NCI-H1436 treated with DMSO at 0.1 percent for 48 hours (cell line): ENCODE measurements at regions not wholly inside any gene's neighbourhood (a gene's known extent, or its start where the extent isn't known, plus 50 kb on each side); places are given as distances from the start of the nearest gene placed in this dataset.

ENCODE experiments used
- DNase-seq: peaks from one replicate; lab custom pipeline; 2025; lab: John Stamatoyannopoulos, UW

- DNase-seq, result no peak
These were observed 333.1 kb upstream of the MAF start for GRCh38 chr16:79933603-79934002.

DNA sequence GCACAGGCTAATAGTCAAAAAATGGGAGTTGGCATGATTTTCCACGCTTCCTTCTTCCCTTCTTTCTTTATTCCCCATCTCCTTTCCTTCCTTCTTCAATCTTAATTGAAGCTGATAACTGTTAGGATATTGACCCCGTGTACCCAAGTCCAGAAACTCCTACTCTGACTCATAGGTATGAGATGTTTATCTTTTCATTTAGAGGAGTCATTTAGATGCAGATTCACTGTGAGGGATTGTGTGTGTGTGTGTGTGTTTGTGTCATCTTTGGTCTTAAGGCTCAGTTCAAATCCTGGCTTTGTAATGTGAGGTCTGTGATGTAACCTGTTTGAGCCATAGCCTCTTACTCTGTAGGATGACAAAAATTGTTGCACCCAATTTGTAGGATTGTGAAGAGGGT is 332.0 kb upstream of the MAF start:
- DNase-seq, result no peak

DNA sequence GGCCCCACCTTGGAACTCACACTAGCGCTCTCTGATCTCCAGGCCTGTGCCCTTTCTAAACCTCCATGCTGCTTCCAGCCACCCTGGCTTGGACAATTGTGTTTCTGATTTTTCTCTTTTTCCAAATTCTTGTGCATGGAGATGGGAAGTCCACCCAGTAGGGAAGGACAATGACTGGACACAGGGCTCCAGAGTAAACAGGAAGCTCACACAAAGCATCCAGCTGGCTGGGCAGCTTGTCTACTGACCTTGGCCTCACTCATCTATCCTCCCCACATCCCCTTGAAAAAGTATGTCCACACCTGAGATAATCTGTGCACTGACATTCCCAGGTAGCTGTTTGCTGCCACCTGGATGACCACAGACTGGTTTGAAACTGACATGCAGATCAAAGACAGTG is 331.2 kb upstream of the MAF start:
- no peak for DNase-seq

DNA sequence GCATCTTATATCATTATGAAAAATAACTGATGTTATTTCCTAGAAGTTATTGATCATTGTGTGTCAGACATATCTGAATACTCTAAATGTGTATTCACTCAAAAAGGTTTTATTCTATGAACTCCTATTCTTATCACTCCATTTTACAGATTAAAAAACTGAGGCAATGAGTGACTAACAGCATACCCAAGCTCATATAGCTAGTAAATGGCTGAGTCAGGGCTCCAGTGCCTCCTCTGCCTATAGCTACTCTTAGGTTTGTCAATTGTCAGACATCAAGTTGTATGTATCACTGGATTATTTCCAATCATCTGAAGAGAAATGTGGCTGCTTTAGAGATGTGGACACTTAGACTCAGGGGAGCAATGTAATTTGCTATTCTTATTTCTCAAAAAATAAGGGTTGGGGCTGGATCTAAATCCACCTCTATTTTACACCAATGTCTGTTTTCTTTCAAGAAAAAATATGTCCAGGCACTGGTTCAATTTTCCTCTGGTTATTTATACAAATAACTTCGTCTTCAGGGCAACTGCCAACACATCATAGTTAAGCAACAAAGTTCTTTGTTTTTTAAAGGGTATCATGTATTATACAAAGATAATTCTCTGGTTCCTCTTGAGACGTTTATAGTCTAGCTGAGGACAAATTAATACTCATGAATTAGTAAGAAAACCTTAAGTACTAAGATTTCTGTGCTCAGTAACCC is 328.9 kb upstream of the MAF start:
- DNase-seq, result no peak

- DNase-seq, result no peak
These were observed 327.8 kb upstream of the MAF start for GRCh38 chr16:79928142-79928873.

DNA sequence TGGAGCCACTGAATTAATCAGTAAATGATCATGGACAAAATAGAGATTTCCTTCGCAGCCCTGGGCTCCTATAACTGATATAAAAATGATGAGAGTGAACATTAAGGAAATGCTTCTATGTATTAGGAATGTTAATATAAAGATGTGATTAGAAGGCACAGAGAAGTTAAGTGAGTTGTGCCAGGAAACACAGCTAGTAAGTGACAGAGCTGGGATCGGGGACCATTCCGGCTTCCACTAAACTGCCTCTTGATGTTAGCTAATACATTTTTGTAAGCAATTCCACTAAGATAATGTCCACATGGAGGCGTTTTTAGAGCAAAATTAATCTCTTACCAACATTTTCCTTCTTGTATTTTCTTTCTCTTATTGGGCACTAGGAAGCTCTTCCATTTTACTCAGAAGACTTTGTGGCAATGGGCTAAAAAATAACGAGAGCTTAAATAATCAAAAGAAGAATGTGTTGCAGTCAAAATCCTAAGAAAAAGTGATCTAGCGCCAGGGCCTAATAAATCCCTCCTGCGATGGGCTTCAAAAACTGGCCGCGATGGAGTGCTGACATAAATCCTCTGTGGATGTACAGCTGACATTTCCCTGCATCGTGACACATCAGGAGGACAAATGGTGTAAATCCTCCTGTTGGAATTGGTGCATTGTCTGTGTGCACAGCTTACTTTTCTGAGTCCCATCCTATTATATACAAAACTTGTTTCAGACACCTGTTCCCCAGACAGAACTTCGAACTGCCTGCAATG is 326.1 kb upstream of the MAF start:
- no peak for DNase-seq

GRCh38 chr16:79923431-79923830 is 322.9 kb upstream of the MAF start:
- DNase-seq, result no peak

DNA sequence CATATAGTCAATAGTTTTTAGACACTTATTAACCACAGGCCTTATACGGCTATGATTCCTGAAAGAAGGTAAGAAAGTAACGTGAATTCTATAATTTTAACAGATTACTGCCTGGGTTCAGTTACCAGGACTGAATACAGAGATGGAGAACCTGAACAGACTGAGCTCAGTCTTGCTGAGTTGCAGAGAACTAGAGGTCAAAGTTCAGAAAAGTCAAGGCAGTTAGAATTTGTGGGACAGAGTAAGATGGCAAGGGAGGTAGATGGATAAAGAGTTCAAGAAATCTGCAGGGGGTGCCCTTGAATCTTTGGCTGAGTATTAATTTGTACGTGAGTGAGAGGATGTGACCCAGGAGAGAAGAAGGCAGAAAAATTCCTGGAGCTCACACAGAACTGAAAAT is 320.1 kb upstream of the MAF start:
- DNase-seq, result no peak

- DNase-seq, result no peak
These were observed 318.4 kb upstream of the MAF start for GRCh38 chr16:79918916-79919315.

- no peak for DNase-seq
These were observed 315.2 kb upstream of the MAF start for GRCh38 chr16:79915761-79916160.

GRCh38 chr16:79914961-79915720 is 314.6 kb upstream of the MAF start:
- no peak for DNase-seq

DNA sequence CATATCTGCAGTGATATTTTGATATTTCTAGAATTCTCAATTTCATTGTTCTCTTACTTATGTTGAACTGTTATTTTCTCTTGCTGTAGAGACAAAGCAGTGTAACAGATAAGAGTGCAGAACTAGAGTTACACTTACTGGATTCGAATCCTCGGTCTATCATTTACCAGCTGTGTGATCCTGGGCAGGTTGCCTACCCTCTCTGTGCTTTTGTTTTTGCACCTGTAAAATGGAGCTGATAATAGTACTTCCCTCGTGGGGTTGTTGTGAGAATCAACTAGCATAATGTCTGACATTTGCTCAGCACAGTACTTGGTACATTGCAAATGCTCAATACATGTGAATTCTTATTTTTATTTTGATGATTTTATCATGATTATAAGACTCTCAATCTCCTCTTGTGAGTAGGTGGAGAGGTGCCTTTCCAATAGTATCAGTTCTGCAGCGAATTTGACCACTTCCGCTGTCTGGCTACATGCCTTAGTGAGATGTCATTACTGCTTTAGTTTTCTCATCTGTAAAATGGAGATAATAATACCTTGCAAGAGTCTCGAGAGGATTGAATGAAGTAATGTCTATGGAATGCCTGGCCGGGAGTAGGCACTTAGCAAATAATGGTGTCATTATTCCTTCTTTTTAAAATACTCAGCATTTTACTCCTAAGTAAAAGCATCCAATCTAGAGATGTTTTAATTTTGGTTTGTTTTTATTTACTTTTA is 312.2 kb upstream of the MAF start:
- no peak for DNase-seq

GRCh38 chr16:79911660-79912059 is 311.1 kb upstream of the MAF start:
- no peak for DNase-seq

GRCh38 chr16:79909571-79909970 is 309.0 kb upstream of the MAF start:
- no peak for DNase-seq

DNA sequence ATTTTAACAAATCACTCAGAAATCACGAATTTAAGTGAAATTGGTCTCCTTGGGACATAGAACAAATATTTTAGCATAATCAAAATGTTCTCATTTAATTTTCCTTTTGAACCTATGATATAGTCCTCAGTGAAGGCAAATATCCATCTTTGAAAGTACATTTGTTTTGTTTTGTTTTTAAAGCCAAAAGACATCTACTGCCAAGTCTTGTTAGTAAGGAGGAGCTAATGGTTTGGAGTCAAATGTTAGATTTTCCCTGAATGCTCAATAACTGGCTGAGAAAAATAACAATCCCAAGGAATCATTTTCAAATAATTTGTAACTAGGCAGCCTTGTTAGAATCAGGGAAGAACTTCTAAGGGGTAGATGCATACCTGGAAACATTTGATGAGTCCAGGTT is 302.9 kb upstream of the MAF start:
- no peak for DNase-seq

DNA sequence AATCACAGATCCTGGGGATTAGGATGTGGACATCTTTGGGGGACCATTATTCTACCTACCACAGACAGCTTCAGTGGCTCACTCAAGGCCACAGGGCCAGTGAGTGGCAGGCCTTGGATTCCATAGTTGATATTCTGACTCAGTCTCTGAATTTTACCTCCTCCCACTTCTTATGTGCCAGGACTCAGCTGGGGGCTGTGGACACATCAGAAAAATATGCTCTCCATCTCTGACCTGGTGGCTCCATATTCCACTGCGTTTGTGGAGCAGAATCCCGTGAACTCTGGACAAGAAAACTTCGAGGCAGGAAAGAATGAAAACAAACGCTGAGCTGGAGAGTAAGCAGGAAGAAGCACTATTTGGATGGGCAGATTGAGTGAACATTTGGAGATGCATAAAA is 301.8 kb upstream of the MAF start:
- no peak for DNase-seq

DNA sequence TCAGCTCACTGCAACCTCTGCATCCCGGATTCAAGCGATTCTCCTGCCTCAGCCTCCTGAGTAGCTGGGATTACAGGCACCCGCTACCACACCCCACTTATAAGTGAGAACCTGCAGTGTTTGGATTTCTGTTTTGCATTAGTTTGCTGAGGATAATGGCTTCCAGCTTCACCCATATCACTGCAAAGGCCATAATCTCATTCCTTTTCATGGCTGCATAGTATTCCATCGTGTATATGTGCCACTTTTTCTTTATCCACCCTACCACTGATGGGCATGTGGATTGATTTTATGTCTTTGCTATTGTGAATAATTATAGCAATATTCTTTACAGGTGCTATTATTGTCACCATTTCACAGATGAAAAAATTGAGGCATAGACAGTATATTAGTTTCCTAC is 301.0 kb upstream of the MAF start:
- no peak for DNase-seq

- DNase-seq, result no peak
These were observed 299.2 kb upstream of the MAF start for GRCh38 chr16:79899716-79900115.

GRCh38 chr16:79899316-79899715 is 298.8 kb upstream of the MAF start:
- no peak for DNase-seq

- DNase-seq, result no peak
These were observed 298.2 kb upstream of the MAF start for GRCh38 chr16:79898703-79899102.

DNA sequence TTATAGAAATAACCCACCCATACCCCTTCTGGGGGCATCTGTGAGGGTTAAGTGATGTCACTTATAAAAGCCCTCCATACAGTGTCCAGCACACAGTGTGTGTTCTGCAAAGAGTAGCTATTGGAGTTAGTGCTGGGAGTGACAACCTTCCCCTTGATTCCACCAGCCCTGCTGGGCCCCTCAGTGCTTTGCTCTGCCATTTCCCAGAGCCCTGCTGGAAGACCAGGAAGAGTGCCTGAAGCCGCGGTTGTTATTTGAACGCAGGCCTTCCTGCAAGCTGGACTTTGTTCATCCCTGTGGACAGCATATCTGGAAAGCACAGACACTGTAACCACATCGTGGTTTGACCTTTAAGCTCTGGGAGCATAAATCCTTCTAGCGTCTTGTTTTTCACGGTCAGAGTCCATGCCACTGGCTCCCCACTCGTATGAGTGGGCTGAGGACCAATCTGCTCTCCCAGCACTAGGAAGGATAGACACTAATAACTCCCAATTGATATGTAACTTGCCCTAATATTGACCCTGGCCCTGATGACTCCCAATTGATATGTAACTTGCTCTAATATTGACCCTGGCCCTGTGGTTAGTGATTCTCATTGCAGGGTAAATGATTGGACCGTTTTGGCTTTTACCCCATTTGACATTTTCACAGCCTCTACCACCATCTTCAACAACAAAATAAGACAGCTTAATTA is 297.1 kb upstream of the MAF start:
- DNase-seq, result no peak
